SK-N-SH treated with all-trans-retinoic acid at 6 μM for 48 hours (cell line): ENCODE measurements at regions not wholly inside any gene's neighbourhood (a gene's known extent, or its start where the extent isn't known, plus 50 kb on each side); places are given as distances from the start of the nearest gene placed in this dataset.

Source experiments
- ATAC-seq: fragments of 200-7000 bp; cut with Tn5 transposase; 3 replicates; pipeline ENCODE4 v1.9.1; 2020; ENCODE audit warnings: mild to moderate bottlenecking, moderate library complexity
- ARNTL ChIP-seq: fragments of 450-650 bp; formaldehyde crosslinking; IDR thresholded peaks from 2 replicates; pipeline ENCODE4 v1.5.0; 2020; ENCODE audit warnings: low read depth, mild to moderate bottlenecking, moderate library complexity, borderline replicate concordance
- BACH2 ChIP-seq: fragments of 250-450 bp; sonication (Bioruptor Pico); IDR thresholded peaks from 2 replicates; pipeline ENCODE4 v1.9.0; 2021; ENCODE audit warnings: mild to moderate bottlenecking, borderline replicate concordance
- CREB5 ChIP-seq: fragments of 250-450 bp; sonication (Bioruptor Pico); IDR thresholded peaks from 2 replicates; pipeline ENCODE4 v1.5.1; 2020; ENCODE audit warnings: low read depth, mild to moderate bottlenecking, moderate library complexity
- CSDC2 ChIP-seq: fragments of 250-450 bp; sonication (Bioruptor Pico); IDR thresholded peaks from 2 replicates; pipeline ENCODE4 v1.5.0; 2020; ENCODE audit warnings: mild to moderate bottlenecking, moderate library complexity
- GLIS3 ChIP-seq: fragments of 250-450 bp; sonication (Bioruptor Pico); IDR thresholded peaks from 2 replicates; pipeline ENCODE4 v1.5.0; 2020; ENCODE audit warnings: mild to moderate bottlenecking, moderate library complexity
- ISL1 ChIP-seq: fragments of 250-450 bp; sonication (Bioruptor Pico); IDR thresholded peaks from 2 replicates; pipeline ENCODE4 v2.1.2; 2022; ENCODE audit warnings: mild to moderate bottlenecking, moderate library complexity
- OSR1 ChIP-seq: fragments of 250-450 bp; sonication (Bioruptor Pico); IDR thresholded peaks from 2 replicates; pipeline ENCODE4 v1.8.0; 2022; ENCODE audit warnings: moderate library complexity, mild to moderate bottlenecking, inconsistent platforms
- PATZ1 ChIP-seq: fragments of 250-450 bp; sonication (Bioruptor Pico); IDR thresholded peaks from 2 replicates; pipeline ENCODE4 v1.8.0; 2020; ENCODE audit warnings: mild to moderate bottlenecking, moderate library complexity, borderline replicate concordance
- POU6F1 ChIP-seq: fragments of 250-450 bp; sonication (Bioruptor Pico); IDR thresholded peaks from 2 replicates; pipeline ENCODE4 v1.8.0; 2021; ENCODE audit warnings: low read depth, mild to moderate bottlenecking, moderate library complexity, borderline replicate concordance
- PPARA ChIP-seq: fragments of 250-450 bp; sonication (Bioruptor Pico); IDR thresholded peaks from 2 replicates; pipeline ENCODE4 v1.5.0; 2020; ENCODE audit warnings: mild to moderate bottlenecking, borderline replicate concordance
- RARB ChIP-seq: fragments of 250-450 bp; sonication (Bioruptor Pico); IDR thresholded peaks from 2 replicates; pipeline ENCODE4 v1.8.0; 2021; ENCODE audit warnings: mild to moderate bottlenecking, moderate library complexity
- SNAI2 ChIP-seq: fragments of 250-450 bp; sonication (Bioruptor Pico); IDR thresholded peaks from 2 replicates; pipeline ENCODE4 v1.5.0; 2020; ENCODE audit warnings: mild to moderate bottlenecking, moderate library complexity
- TCF4 ChIP-seq: fragments of 250-450 bp; sonication (Bioruptor Pico); IDR thresholded peaks from 2 replicates; pipeline ENCODE4 v1.8.0; 2021; ENCODE audit warnings: mild to moderate bottlenecking, moderate library complexity, borderline replicate concordance
- TOX ChIP-seq: fragments of 250-450 bp; sonication (Bioruptor Pico); IDR thresholded peaks from 2 replicates; pipeline ENCODE4 v1.8.0; 2021; ENCODE audit warnings: mild to moderate bottlenecking, moderate library complexity, borderline replicate concordance
- ZFP3 ChIP-seq: fragments of 250-450 bp; sonication (Bioruptor Pico); IDR thresholded peaks from 2 replicates; pipeline ENCODE4 v1.5.0; 2020; ENCODE audit warnings: mild to moderate bottlenecking, moderate library complexity
- ZFP30 ChIP-seq: fragments of 450-650 bp; formaldehyde crosslinking; IDR thresholded peaks from 2 replicates; pipeline ENCODE4 v1.5.0; 2022; ENCODE audit warnings: mild to moderate bottlenecking, moderate library complexity
- ZNF70 ChIP-seq: fragments of 450-650 bp; formaldehyde crosslinking; IDR thresholded peaks from 2 replicates; pipeline ENCODE4 v1.5.0; 2020; ENCODE audit warnings: mild to moderate bottlenecking, moderate library complexity
- ZNF8 ChIP-seq: fragments of 450-650 bp; formaldehyde crosslinking; IDR thresholded peaks from 2 replicates; pipeline ENCODE4 v1.5.0; 2020; ENCODE audit warnings: mild to moderate bottlenecking, moderate library complexity
- TF ChIP-seq, protein P1 (sequence below): fragments of 250-450 bp; sonication (Bioruptor Pico); IDR thresholded peaks from 2 replicates; pipeline ENCODE4 v1.5.0; 2020; ENCODE audit warnings: mild to moderate bottlenecking, moderate library complexity
- TF ChIP-seq, protein P2 (sequence below): fragments of 250-450 bp; sonication (Bioruptor Pico); IDR thresholded peaks from 2 replicates; pipeline ENCODE4 v1.5.1; 2021; ENCODE audit warnings: mild to moderate bottlenecking, moderate library complexity

DNA sequence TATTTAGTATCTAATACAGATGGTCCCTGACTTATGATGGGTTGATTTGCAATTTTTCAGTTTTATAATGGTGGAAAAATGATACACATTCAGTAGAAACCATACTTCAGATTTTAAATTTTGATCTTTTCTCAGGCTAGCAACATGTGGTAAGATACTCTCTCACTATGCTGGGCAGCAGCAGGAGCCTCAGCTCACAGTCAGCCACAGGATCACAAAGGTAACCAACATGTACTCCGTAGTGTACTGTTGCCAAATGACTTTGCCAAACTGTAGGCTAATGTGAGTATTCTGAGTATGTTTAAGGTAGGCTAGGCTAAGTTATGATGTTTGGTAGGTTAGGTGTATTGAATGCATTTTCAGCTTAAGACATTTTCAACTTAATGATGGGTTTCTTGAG lies 498.6 kb upstream of the DPPA4 start (continued):
- TF ChIP-seq, protein P1, sequence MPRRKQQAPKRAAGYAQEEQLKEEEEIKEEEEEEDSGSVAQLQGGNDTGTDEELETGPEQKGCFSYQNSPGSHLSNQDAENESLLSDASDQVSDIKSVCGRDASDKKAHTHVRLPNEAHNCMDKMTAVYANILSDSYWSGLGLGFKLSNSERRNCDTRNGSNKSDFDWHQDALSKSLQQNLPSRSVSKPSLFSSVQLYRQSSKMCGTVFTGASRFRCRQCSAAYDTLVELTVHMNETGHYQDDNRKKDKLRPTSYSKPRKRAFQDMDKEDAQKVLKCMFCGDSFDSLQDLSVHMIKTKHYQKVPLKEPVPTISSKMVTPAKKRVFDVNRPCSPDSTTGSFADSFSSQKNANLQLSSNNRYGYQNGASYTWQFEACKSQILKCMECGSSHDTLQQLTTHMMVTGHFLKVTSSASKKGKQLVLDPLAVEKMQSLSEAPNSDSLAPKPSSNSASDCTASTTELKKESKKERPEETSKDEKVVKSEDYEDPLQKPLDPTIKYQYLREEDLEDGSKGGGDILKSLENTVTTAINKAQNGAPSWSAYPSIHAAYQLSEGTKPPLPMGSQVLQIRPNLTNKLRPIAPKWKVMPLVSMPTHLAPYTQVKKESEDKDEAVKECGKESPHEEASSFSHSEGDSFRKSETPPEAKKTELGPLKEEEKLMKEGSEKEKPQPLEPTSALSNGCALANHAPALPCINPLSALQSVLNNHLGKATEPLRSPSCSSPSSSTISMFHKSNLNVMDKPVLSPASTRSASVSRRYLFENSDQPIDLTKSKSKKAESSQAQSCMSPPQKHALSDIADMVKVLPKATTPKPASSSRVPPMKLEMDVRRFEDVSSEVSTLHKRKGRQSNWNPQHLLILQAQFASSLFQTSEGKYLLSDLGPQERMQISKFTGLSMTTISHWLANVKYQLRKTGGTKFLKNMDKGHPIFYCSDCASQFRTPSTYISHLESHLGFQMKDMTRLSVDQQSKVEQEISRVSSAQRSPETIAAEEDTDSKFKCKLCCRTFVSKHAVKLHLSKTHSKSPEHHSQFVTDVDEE, result no peak
- TF ChIP-seq BACH2 (CRISPR knock-in tag) (no peak), RARB (no peak)

DNA sequence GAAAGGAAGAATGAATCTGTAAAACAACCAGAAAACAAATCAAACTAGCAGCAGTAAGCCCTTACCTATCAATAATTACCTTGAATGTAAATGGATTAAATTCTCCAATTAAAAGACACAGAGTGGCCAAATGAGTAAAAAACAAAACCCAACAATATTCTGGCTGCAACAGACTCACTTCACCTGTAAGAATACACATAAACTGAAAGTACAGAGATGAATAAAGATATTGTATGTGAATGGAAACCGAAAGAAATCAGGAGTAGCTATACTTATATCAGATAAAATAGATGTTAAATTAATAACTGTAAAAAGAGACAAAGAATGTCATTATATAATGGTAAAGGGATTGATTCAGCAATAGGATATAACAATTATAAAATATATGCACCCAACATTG lies 514.5 kb upstream of the DPPA4 start:
- no peak for ATAC-seq
- TF ChIP-seq RARB (no peak), CREB5 (CRISPR knock-in tag) (no peak), OSR1 (CRISPR knock-in tag) (no peak), SNAI2 (CRISPR knock-in tag) (no peak), CSDC2 (CRISPR knock-in tag) (no peak), BACH2 (CRISPR knock-in tag) (no peak), ZFP30 (CRISPR knock-in tag) (no peak), ISL1 (CRISPR knock-in tag) (no peak), PPARA (CRISPR knock-in tag) (no peak), ZNF8 (CRISPR knock-in tag) (no peak), PATZ1 (CRISPR knock-in tag) (no peak), POU6F1 (CRISPR knock-in tag) (no peak), ZFP3 (no peak), GLIS3 (CRISPR knock-in tag) (no peak), TOX (CRISPR knock-in tag) (no peak), ARNTL (CRISPR knock-in tag) (no peak), ZNF70 (no peak), TCF4 (CRISPR knock-in tag) (no peak)
- TF ChIP-seq, protein P1, result no peak
- TF ChIP-seq, protein P2, sequence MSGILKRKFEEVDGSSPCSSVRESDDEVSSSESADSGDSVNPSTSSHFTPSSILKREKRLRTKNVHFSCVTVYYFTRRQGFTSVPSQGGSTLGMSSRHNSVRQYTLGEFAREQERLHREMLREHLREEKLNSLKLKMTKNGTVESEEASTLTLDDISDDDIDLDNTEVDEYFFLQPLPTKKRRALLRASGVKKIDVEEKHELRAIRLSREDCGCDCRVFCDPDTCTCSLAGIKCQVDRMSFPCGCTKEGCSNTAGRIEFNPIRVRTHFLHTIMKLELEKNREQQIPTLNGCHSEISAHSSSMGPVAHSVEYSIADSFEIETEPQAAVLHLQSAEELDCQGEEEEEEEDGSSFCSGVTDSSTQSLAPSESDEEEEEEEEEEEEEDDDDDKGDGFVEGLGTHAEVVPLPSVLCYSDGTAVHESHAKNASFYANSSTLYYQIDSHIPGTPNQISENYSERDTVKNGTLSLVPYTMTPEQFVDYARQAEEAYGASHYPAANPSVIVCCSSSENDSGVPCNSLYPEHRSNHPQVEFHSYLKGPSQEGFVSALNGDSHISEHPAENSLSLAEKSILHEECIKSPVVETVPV, result no peak
